SK-N-MC (cell line): ENCODE measurements at regions not wholly inside any gene's neighbourhood (a gene's known extent, or its start where the extent isn't known, plus 50 kb on each side); places are given as distances from the start of the nearest gene placed in this dataset.

Experiments
- EZH2 ChIP-seq: fragments of 200-600 bp; sonication (generic); IDR thresholded peaks from one replicate; pipeline ENCODE4 v1.6.1; 2017; ENCODE audit warnings: antibody characterized with exemption
- POLR2AphosphoS5 ChIP-seq: IDR thresholded peaks from 2 replicates; pipeline ENCODE4 v1.6.1; 2012; ENCODE audit warnings: mild to moderate bottlenecking, low read depth, low read length, borderline replicate concordance

DNA sequence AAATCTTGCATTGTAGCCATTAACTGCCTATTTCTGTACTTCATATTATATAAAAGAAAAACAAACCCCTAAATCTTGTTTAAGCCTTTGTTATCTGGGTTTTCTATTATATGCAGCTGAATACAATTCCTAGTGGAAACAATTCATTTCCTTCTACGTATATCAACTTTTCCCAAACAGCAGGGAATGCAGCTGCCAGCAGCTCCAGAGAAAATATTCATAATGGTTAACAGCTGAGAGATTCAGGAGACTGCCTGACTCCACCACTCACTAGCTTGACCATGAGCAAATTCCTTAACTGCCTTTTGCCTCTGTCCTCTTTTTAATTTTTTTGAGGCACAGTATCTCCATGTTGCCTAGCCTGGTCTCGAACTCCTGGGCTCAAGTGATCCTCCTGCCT is 146.2 kb downstream of the SPATA18 start:
- TF ChIP-seq POLR2AphosphoS5: no peak
- no peak for TF ChIP-seq EZH2
